SK-N-SH (cell line): ENCODE measurements at regions not wholly inside any gene's neighbourhood (a gene's known extent, or its start where the extent isn't known, plus 50 kb on each side); places are given as distances from the start of the nearest gene placed in this dataset.

ENCODE experiments used
- CTCF ChIA-PET: fragments of 300-600, 350-600 bp; formaldehyde crosslinking; extraction: SDS; loops from one replicate; lab custom pipeline; 2021; lab: Yijun Ruan, JAX
- POLR2A ChIA-PET: fragments of 350-600 bp; sonication (Branson Sonifier 250); formaldehyde crosslinking; extraction: SDS; loops from one replicate; lab custom pipeline; 2020; ENCODE audit warnings: antibody characterized with exemption, inconsistent platforms; lab: Yijun Ruan, JAX
- DNase-seq: peaks from one replicate; pipeline ENCODE4 v3.0.0; 2012
- H2AFZ ChIP-seq: fragments of 200-600 bp; sonication (generic); 2 replicates; pipeline ENCODE4 v1.8.1; 2016; ENCODE audit warnings: antibody characterized with exemption, mild to moderate bottlenecking, low read depth
- H3F3A ChIP-seq: fragments of 200-600 bp; sonication (generic); replicated peaks from 2 replicates; pipeline ENCODE3; 2016; ENCODE audit warnings: antibody characterized with exemption, mild to moderate bottlenecking; ENCODE audit not compliant: insufficient read depth
- H3K27ac ChIP-seq, 2 experiments: fragments of 200-500 bp in 1 of 2; fragments of 200-600 bp in 1 of 2; sonication (Bioruptor generic) in 1 of 2; sonication (generic), shearing (Covaris generic) in 1 of 2; 2 replicates each; pipeline versions ENCODE4 v1.5.1 to v1.6.1; 2014 to 2016; ENCODE audit warnings: low read depth in 2 of 2, inconsistent platforms in 1 of 2, low read length in 1 of 2, mild to moderate bottlenecking in 1 of 2, mixed read lengths in 1 of 2
- H3K27me3 ChIP-seq: fragments of 200-600 bp; sonication (generic), shearing (Covaris generic); 2 replicates; pipeline ENCODE4 v1.6.1; 2016; ENCODE audit warnings: mixed run types; ENCODE audit not compliant: insufficient read depth
- H3K36me3 ChIP-seq, 2 experiments: fragments of 200-500 bp in 1 of 2; fragments of 200-600 bp in 1 of 2; sonication (Bioruptor generic) in 1 of 2; sonication (generic) in 1 of 2; replicated peaks in 1 of 2; 2 replicates each; pipeline versions ENCODE3 to v1.5.1; 2014 to 2016; ENCODE audit warnings: low read length in 1 of 2, mild to moderate bottlenecking in 1 of 2; ENCODE audit not compliant: insufficient read depth in 2 of 2, control insufficient read depth in 1 of 2
- H3K4me1 ChIP-seq, 2 experiments: fragments of 200-500 bp in 1 of 2; fragments of 200-600 bp in 1 of 2; sonication (Bioruptor generic) in 1 of 2; sonication (generic), shearing (Covaris generic) in 1 of 2; 2 replicates each; pipeline versions ENCODE4 v1.5.1 to v1.6.1; 2014 to 2016; ENCODE audit warnings: low read depth in 1 of 2, low read length in 1 of 2, mixed run types in 1 of 2; ENCODE audit not compliant: insufficient read depth in 2 of 2, control insufficient read depth in 1 of 2
- H3K4me2 ChIP-seq: fragments of 200-600 bp; sonication (generic), shearing (Covaris generic); 2 replicates; pipeline ENCODE4 v1.6.1; 2017; ENCODE audit warnings: mixed run types
- H3K4me3 ChIP-seq, 2 experiments: fragments of 200-500 bp in 1 of 2; fragments of 200-600 bp in 1 of 2; sonication (Bioruptor generic) in 1 of 2; sonication (generic), shearing (Covaris generic) in 1 of 2; 2 replicates each; pipeline versions ENCODE4 v1.5.1 to v1.8.1; 2014 to 2016; ENCODE audit warnings: low read depth in 2 of 2, inconsistent platforms in 1 of 2, low read length in 1 of 2, mild to moderate bottlenecking in 1 of 2, mixed read lengths in 1 of 2, moderate library complexity in 1 of 2
- H3K79me2 ChIP-seq: fragments of 200-600 bp; sonication (generic); 2 replicates; pipeline ENCODE4 v1.8.1; 2017; ENCODE audit warnings: mild to moderate bottlenecking; ENCODE audit not compliant: insufficient read depth
- H3K9ac ChIP-seq: fragments of 200-600 bp; sonication (generic); 2 replicates; pipeline ENCODE4 v1.6.1; 2017; ENCODE audit warnings: mixed run types
- H3K9me2 ChIP-seq: fragments of 200-600 bp; sonication (generic); 2 replicates; pipeline ENCODE4 v1.6.1; 2017; ENCODE audit warnings: mixed run types
- H3K9me3 ChIP-seq: fragments of 200-600 bp; sonication (generic); 2 replicates; pipeline ENCODE4 v1.6.1; 2017; ENCODE audit warnings: mixed run types, mild to moderate bottlenecking, moderate library complexity
- H4K20me1 ChIP-seq: fragments of 200-600 bp; sonication (generic); 2 replicates; pipeline ENCODE4 v1.6.1; 2017; ENCODE audit warnings: mild to moderate bottlenecking, mixed run types; ENCODE audit not compliant: insufficient read depth
- CTCF ChIP-seq: fragments of 200-600 bp; sonication (generic); IDR thresholded peaks from 2 replicates; pipeline ENCODE4 v1.6.1; 2017; ENCODE audit warnings: antibody characterized with exemption, mild to moderate bottlenecking, moderate library complexity
- ELF1 ChIP-seq: IDR thresholded peaks from 2 replicates; pipeline ENCODE4 v1.4.0; 2012
- FOXJ3 ChIP-seq: sonication (generic); formaldehyde crosslinking; IDR thresholded peaks from 2 replicates; pipeline ENCODE4 v1.5.1; 2020; ENCODE audit warnings: mild to moderate bottlenecking, missing genetic modification reagents
- FOXM1 ChIP-seq: IDR thresholded peaks from 2 replicates; pipeline ENCODE4 v1.4.0; 2012; ENCODE audit warnings: low read depth, mild to moderate bottlenecking
- GABPA ChIP-seq: IDR thresholded peaks from 2 replicates; pipeline ENCODE4 v1.4.0; 2012; ENCODE audit warnings: low read depth, mild to moderate bottlenecking
- IRF3 ChIP-seq: fragments of 150-350 bp; IDR thresholded peaks from 2 replicates; pipeline ENCODE4 v1.6.1; 2016; ENCODE audit warnings: mild to moderate bottlenecking, low read depth, low read length
- JUND ChIP-seq: IDR thresholded peaks from 2 replicates; pipeline ENCODE4 v1.4.0; 2012
- MEF2A ChIP-seq: IDR thresholded peaks from 2 replicates; pipeline ENCODE4 v1.4.0; 2012; ENCODE audit warnings: low read depth, borderline replicate concordance
- MXI1 ChIP-seq: IDR thresholded peaks from 2 replicates; pipeline ENCODE4 v1.6.1; 2012; ENCODE audit warnings: mild to moderate bottlenecking, low read depth, low read length, improper control_type of control experiment
- NRF1 ChIP-seq: IDR thresholded peaks from 2 replicates; pipeline ENCODE4 v1.6.1; 2012; ENCODE audit warnings: low read depth, mild to moderate bottlenecking, low read length
- POLR2AphosphoS5 ChIP-seq: IDR thresholded peaks from 2 replicates; pipeline ENCODE4 v1.6.1; 2012; ENCODE audit warnings: low read depth, low read length
- RAD21 ChIP-seq: IDR thresholded peaks from 2 replicates; pipeline ENCODE4 v1.6.1; 2012; ENCODE audit warnings: mild to moderate bottlenecking, low read length
- RXRA ChIP-seq: IDR thresholded peaks from 2 replicates; pipeline ENCODE4 v1.4.0; 2012; ENCODE audit warnings: low read depth, mild to moderate bottlenecking, borderline replicate concordance
- TAF1 ChIP-seq: IDR thresholded peaks from 2 replicates; pipeline ENCODE4 v1.6.1; 2012; ENCODE audit warnings: low read depth, mild to moderate bottlenecking, low read length, moderate library complexity, borderline replicate concordance
- TEAD4 ChIP-seq: IDR thresholded peaks from 2 replicates; pipeline ENCODE4 v1.4.0; 2012; ENCODE audit warnings: mild to moderate bottlenecking, borderline replicate concordance; ENCODE audit not compliant: insufficient read depth
- YY1 ChIP-seq: IDR thresholded peaks from 2 replicates; pipeline ENCODE4 v1.4.0; 2012; ENCODE audit warnings: low read depth, mild to moderate bottlenecking
- WGBS: methylation state at CpG from one replicate; pipeline ENCODE4 v1.1.6; 2017; ENCODE audit warnings: low lambda C conversion rate; 5-methylcytosine and 5-hydroxymethylcytosine counted together
- TF ChIP-seq, protein P1 (sequence below): IDR thresholded peaks from 2 replicates; pipeline ENCODE4; 2012
- TF ChIP-seq, protein P2 (sequence below): IDR thresholded peaks from 2 replicates; pipeline ENCODE4 v1.4.0; 2012; ENCODE audit warnings: low read depth, borderline replicate concordance
- TF ChIP-seq, protein P3 (sequence below): IDR thresholded peaks from 2 replicates; pipeline ENCODE4 v1.6.1; 2012; ENCODE audit warnings: mild to moderate bottlenecking, low read depth, low read length, moderate library complexity

DNA sequence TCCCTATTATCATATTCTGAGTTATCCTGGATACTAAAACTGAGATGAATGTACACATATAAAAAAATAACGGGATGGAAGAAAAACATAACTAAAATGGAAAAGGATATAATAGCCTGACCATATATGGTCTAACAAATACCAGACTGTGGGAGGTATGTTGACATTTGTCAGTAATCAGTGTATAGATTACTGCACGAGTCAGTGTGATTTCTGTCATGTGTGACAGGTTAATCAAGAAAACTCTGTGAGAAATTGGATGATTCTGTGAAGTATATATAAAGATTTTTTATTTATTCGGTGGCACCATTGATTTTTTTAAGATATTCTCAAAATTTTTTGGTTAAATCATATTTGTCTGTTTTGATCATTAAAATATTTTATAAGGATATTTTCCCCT, 547.3 kb upstream of the B3GALT2 start:
- Histone ChIP-seq H3K36me3 (no peaks in the 10 kb centered on the region), H3F3A (no peaks in the 10 kb centered on the region), H3K27me3 (no peaks in the 10 kb centered on the region), H2AFZ (no peak overlapping the region), H3K4me3 (no peak overlapping the region), H4K20me1 (no peaks in the 10 kb centered on the region), H3K4me2 (no peak overlapping the region)
- 37% methylated on average over 3 of the region's 3 CpGs for WGBS
- CTCF ChIA-PET, result no interaction called here
- POLR2A ChIA-PET, result no interaction called here
- TF ChIP-seq, protein P1, sequence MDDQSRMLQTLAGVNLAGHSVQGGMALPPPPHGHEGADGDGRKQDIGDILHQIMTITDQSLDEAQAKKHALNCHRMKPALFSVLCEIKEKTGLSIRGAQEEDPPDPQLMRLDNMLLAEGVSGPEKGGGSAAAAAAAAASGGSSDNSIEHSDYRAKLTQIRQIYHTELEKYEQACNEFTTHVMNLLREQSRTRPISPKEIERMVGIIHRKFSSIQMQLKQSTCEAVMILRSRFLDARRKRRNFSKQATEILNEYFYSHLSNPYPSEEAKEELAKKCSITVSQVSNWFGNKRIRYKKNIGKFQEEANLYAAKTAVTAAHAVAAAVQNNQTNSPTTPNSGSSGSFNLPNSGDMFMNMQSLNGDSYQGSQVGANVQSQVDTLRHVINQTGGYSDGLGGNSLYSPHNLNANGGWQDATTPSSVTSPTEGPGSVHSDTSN, result no peak
- TF ChIP-seq FOXJ3 (CRISPR knock-in tag) (no peak), TAF1 (no peak), JUND (no peak), MXI1 (no peak), CTCF (no peak), TEAD4 (no peak), NRF1 (no peak), YY1 (no peak), RAD21 (no peak), ELF1 (no peak), GABPA (no peak), FOXM1 (no peak), POLR2AphosphoS5 (no peak), RXRA (no peak), MEF2A (no peak), IRF3 (no peak)
- TF ChIP-seq, protein P2, sequence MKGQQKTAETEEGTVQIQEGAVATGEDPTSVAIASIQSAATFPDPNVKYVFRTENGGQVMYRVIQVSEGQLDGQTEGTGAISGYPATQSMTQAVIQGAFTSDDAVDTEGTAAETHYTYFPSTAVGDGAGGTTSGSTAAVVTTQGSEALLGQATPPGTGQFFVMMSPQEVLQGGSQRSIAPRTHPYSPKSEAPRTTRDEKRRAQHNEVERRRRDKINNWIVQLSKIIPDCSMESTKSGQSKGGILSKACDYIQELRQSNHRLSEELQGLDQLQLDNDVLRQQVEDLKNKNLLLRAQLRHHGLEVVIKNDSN, result no peak
- TF ChIP-seq, protein P3, sequence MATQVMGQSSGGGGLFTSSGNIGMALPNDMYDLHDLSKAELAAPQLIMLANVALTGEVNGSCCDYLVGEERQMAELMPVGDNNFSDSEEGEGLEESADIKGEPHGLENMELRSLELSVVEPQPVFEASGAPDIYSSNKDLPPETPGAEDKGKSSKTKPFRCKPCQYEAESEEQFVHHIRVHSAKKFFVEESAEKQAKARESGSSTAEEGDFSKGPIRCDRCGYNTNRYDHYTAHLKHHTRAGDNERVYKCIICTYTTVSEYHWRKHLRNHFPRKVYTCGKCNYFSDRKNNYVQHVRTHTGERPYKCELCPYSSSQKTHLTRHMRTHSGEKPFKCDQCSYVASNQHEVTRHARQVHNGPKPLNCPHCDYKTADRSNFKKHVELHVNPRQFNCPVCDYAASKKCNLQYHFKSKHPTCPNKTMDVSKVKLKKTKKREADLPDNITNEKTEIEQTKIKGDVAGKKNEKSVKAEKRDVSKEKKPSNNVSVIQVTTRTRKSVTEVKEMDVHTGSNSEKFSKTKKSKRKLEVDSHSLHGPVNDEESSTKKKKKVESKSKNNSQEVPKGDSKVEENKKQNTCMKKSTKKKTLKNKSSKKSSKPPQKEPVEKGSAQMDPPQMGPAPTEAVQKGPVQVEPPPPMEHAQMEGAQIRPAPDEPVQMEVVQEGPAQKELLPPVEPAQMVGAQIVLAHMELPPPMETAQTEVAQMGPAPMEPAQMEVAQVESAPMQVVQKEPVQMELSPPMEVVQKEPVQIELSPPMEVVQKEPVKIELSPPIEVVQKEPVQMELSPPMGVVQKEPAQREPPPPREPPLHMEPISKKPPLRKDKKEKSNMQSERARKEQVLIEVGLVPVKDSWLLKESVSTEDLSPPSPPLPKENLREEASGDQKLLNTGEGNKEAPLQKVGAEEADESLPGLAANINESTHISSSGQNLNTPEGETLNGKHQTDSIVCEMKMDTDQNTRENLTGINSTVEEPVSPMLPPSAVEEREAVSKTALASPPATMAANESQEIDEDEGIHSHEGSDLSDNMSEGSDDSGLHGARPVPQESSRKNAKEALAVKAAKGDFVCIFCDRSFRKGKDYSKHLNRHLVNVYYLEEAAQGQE, result no peak
- TF ChIP-seq, all 33 proteins: peak for 0
- no peak overlapping the region for H3K27ac ChIP-seq
- no peaks in the 10 kb centered on the region for H3K79me2 ChIP-seq
- H3K9ac ChIP-seq, result no peak overlapping the region
- no peak for DNase-seq
- no peaks in the 10 kb centered on the region; a peak in 1 of 4 replicates for H3K4me1 ChIP-seq
- H3K9me3 ChIP-seq, result no peaks in the 10 kb centered on the region
- H3K9me2 ChIP-seq, result no peaks in the 10 kb centered on the region
